ENCODE measurements at regions not wholly inside any gene's neighbourhood (a gene's known extent, or its start where the extent isn't known, plus 50 kb on each side); places are given as distances from the start of the nearest gene placed in this dataset.

DNA sequence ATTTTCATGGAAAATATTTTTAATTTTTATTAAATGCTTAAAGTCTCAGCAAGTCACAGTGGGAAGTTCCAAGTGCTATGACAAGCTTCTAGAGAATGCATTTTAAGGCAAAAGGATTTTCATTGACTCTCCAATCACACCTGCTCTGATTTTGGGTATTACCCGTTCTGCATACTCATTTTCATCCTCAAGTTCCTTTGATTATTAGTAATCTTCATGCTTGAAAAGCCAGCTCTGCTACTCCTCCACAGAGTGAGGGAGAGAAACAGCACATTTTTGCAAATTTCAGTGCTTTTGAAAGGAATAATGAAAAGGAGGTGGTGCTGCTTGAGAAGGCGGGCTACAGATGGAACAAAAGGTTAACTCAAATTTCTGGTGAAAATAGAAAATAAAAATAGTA, 450.7 kb downstream of the NSUN3 start:
- no peak for TF ChIP-seq CTCF (IDR thresholded peaks at IDR 0.05)
- TF ChIP-seq EP300 (IDR thresholded peaks at IDR 0.05): no peak
- no peak for TF ChIP-seq POLR2AphosphoS5 (IDR thresholded peaks at IDR 0.05)
